ENCODE measurements at regions not wholly inside any gene's neighbourhood (a gene's known extent, or its start where the extent isn't known, plus 50 kb on each side); places are given as distances from the start of the nearest gene placed in this dataset.

- TF ChIP-seq CTCF (IDR thresholded peaks at IDR 0.05), result no peak
- TF ChIP-seq POLR2A (IDR thresholded peaks at IDR 0.05), result no peak
Observed at GRCh38 chr17:5812590-5812989, 228.3 kb upstream of the NLRP1 start.
